Spleen (tissue), 11 donors: ENCODE measurements at regions not wholly inside any gene's neighbourhood (a gene's known extent, or its start where the extent isn't known, plus 50 kb on each side); places are given as distances from the start of the nearest gene placed in this dataset.

Experiments
- DNase-seq: peaks from one replicate; pipeline ENCODE4 v3.0.0-alpha.2; 2020
- H3K27ac ChIP-seq, 8 donors: fragments of 200-600 bp; sonication (generic) in 7 of 8; 1 replicate in 4 of 8; 2 replicates in 4 of 8; pipeline versions ENCODE4 v1.5.0 to v1.8.0; 2016 to 2021; ENCODE audit warnings: inconsistent platforms in 4 of 8, mild to moderate bottlenecking in 4 of 8, moderate library complexity in 1 of 8
- H3K27me3 ChIP-seq, 7 donors: fragments of 200-600 bp; sonication (generic) in 6 of 7; replicated peaks in 1 of 7; 1 replicate in 4 of 7; 2 replicates in 3 of 7; pipeline versions ENCODE4 v1.5.0 to v1.8.0; 2016 to 2021; ENCODE audit warnings: inconsistent platforms in 3 of 7, mild to moderate bottlenecking in 1 of 7
- H3K36me3 ChIP-seq, 6 donors: fragments of 200-600 bp; sonication (generic) in 5 of 6; 1 replicate in 4 of 6; 2 replicates in 2 of 6; pipeline versions ENCODE4 v1.5.0 to v1.8.0; 2016 to 2021; ENCODE audit warnings: inconsistent platforms in 2 of 6
- H3K4me1 ChIP-seq, 6 donors: fragments of 200-600 bp; sonication (generic) in 5 of 6; 1 replicate in 3 of 6; 2 replicates in 3 of 6; pipeline versions ENCODE4 v1.5.0 to v1.8.0; 2016 to 2021; ENCODE audit warnings: inconsistent platforms in 3 of 6
- H3K4me3 ChIP-seq, 8 donors: fragments of 200-600 bp; sonication (generic) in 7 of 8; 1 replicate in 4 of 8; 2 replicates in 4 of 8; pipeline versions ENCODE4 v1.5.0 to v1.8.0; 2016 to 2021; ENCODE audit warnings: inconsistent platforms in 4 of 8, mild to moderate bottlenecking in 4 of 8, moderate library complexity in 2 of 8
- H3K9me3 ChIP-seq, 8 donors: fragments of 200-600 bp; sonication (generic) in 7 of 8; 1 replicate in 4 of 8; 2 replicates in 4 of 8; pipeline versions ENCODE4 v1.5.0 to v1.8.0; 2016 to 2021; ENCODE audit warnings: inconsistent platforms in 4 of 8
- POLR2A ChIP-seq, 3 donors: fragments of 450-650 bp; IDR thresholded peaks; one replicate each; pipeline ENCODE4 v1.5.1; 2017; ENCODE audit warnings: antibody characterized with exemption in 3 of 3, mild to moderate bottlenecking in 1 of 3
- POLR2AphosphoS5 ChIP-seq, 3 donors: sonication (generic); formaldehyde crosslinking; IDR thresholded peaks; one replicate each; pipeline ENCODE4 v1.5.1; 2017; ENCODE audit warnings: antibody characterized with exemption in 3 of 3
- WGBS, 5 donors: extraction: QIAGEN DNeasy Blood & Tissue Kit in 3 of 5; methylation state at CpG; one replicate each; pipeline versions ENCODE4 v1.1.5 to v1.1.7; 2013 to 2018; 5-methylcytosine and 5-hydroxymethylcytosine counted together
- intact Hi-C: fragments of 100-400 bp; cut with DNase I; formaldehyde crosslinking; loops from one replicate; pipeline ENCODE4 v1.15.0; 2023; ENCODE audit warnings: low total_unique reads
- TF ChIP-seq, protein P1 (sequence below), 11 experiments: fragments of 200-600 bp in 7 of 11; fragments of 450-650 bp in 4 of 11; sonication (generic) in 4 of 11; IDR thresholded peaks in 8 of 11; conservative IDR thresholded peaks in 3 of 11; 1 replicate in 7 of 11; 2 replicates in 4 of 11; pipeline versions ENCODE4 v1.4.0 to v1.8.0; 2016 to 2021; ENCODE audit warnings: antibody characterized with exemption in 11 of 11, inconsistent platforms in 4 of 11, mild to moderate bottlenecking in 1 of 11
- donor health status: healthy with polysubstance abuse.
- donor health status: DM: no; HTN: no; CAD: no; lungs with moderate emphysema.
- donor health status: DM: no; HTN: no; CAD: no.
- donor health status: Bipolar disorder and iron deficiency.
- donor health status: healthy.
- donor health status: DM: no; HTN: no; CAD: no.
- donor health status: DM: yes; HTN: yes; CAD: no.

DNA sequence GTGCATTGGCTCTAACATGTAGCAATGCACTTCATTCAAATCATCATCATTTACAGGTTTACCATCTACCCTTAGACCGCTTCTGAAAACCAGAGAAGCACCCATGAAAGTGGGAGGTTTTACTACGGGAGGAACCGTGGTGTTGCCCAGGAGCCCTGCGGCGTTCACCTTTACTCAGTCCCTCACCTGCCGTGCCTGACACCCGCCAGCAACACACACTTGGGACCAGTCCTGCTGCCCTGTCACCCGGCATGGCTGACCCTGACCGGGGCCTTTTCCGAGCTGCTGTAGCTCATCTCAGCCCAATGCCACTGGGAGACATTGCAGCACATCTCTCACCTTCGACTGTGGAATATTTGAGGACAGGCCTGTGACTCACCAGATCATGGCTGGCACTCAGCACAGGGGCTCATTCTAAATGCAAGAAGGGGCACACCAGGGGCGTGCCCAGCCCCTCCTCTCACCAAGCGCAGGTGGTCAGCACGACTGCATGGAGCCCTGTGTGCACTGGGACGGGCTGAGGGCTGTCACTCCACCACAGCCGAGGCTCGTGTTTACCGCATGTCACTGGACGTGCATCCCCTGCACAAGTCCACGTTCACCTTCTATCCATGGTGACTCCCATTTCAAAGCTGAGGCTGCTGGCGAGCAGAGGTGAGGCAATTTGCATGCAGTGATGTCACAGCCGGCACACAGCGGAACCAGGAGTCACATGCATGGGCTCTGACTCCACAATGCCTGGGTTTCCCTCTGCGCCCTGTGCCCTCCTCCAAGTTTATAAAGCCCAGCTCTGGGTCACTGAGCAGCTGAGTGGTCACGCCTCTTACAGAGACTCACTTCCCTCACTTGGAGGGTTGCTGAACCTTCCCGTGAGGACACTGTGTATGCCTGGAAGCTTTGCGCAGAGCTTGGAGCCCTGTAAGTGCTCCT is 76.7 kb upstream of the SNTG2 start:
- H3K36me3 ChIP-seq: no peaks in the 10 kb centered on the region
- H3K27ac ChIP-seq: no peak overlapping the region
- H3K4me1 ChIP-seq: no peaks in the 10 kb centered on the region
- no peak for DNase-seq
- no peaks in the 10 kb centered on the region for H3K9me3 ChIP-seq
- 80 to 89% (median 87%) methylated on average over 18 to 27 of the region's 27 CpGs for WGBS, 5 donors
- no peak for TF ChIP-seq POLR2AphosphoS5 (IDR thresholded peaks at IDR 0.05)
- H3K27me3 ChIP-seq: peaks cover 0 to 45% (median 0%) of the 10 kb centered on the region in 7 donors
- no peak overlapping the region for H3K4me3 ChIP-seq
- intact Hi-C loops: no loop called here

DNA sequence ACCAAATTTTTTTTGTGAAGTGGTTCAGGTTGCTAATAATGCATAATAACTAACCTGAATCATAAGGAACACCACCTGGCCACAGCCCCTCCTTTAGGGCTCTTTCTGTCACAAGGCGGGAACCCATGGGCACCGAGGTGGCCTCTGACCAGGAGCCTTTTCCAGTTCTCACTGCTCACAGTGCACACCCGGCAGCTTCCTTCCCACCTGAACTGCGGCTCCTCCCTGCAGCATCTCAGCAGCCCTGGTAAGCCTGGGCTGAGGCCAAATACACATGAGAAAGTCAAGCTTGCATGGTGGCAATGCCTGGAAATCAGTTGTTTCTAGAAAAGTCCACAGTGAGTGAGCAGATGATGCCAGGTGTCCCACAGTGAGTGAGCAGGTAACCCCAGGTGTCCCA is 77.6 kb upstream of the SNTG2 start:
- H3K4me3 ChIP-seq: no peak overlapping the region
- no peak overlapping the region for H3K27ac ChIP-seq
- H3K9me3 ChIP-seq: no peaks in the 10 kb centered on the region
- no peak for DNase-seq
- H3K27me3 ChIP-seq: peaks cover 0 to 45% (median 0%) of the 10 kb centered on the region in 7 donors
- no peaks in the 10 kb centered on the region for H3K4me1 ChIP-seq
- 74 to 90% (median 86%) methylated on average over 4 of the region's 4 CpGs for WGBS, 5 donors
- TF ChIP-seq POLR2A (IDR thresholded peaks at IDR 0.05) (no peak), POLR2AphosphoS5 (IDR thresholded peaks at IDR 0.05) (no peak)
- TF ChIP-seq, protein P1, sequence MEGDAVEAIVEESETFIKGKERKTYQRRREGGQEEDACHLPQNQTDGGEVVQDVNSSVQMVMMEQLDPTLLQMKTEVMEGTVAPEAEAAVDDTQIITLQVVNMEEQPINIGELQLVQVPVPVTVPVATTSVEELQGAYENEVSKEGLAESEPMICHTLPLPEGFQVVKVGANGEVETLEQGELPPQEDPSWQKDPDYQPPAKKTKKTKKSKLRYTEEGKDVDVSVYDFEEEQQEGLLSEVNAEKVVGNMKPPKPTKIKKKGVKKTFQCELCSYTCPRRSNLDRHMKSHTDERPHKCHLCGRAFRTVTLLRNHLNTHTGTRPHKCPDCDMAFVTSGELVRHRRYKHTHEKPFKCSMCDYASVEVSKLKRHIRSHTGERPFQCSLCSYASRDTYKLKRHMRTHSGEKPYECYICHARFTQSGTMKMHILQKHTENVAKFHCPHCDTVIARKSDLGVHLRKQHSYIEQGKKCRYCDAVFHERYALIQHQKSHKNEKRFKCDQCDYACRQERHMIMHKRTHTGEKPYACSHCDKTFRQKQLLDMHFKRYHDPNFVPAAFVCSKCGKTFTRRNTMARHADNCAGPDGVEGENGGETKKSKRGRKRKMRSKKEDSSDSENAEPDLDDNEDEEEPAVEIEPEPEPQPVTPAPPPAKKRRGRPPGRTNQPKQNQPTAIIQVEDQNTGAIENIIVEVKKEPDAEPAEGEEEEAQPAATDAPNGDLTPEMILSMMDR (IDR thresholded peaks at IDR 0.05 in 8 of 11, conservative IDR thresholded peaks at IDR 0.05 in 3 of 11): no peak
- no peaks in the 10 kb centered on the region for H3K36me3 ChIP-seq
- intact Hi-C loops: no loop called here

DNA sequence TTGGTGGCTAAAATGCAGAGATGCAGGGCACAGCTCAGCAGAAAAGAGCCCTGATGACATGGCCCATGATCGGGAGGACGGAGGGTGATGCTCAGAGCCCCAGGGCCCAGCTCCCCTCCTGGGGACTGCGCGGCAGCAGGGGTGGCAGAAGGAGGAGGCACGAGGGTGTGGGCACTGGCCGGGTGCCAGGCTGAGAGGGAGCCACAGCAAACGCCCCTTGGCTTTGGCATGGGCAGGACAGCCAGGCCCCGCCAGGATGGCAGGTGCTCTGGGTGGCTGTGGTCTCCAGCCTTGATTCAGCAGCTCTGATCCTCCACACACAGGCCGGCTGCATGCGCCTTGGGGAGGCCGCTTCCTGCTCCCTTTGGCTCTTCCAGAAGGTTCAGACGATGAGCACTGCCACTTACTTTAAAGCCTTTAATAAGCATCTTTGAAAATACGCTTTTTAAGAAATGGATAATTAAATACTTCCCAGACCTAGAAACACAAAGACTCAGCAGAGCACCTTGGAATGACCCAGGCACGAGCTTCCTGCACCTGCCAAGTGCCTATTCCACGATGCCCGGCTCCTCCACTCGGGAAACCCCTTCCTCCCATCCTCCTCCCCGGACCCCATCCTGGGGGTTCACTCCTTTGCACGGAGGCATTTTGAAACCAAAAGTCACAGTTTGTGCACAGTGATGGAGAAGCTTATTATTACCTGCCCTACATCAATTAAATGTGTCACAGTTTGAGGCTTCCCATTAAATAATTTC is 78.5 kb upstream of the SNTG2 start:
- Histone ChIP-seq H3K4me1 (no peaks in the 10 kb centered on the region), H3K4me3 (no peak overlapping the region), H3K27me3 (peaks cover 0 to 45% (median 0%) of the 10 kb centered on the region in 7 donors), H3K36me3 (no peaks in the 10 kb centered on the region), H3K9me3 (no peaks in the 10 kb centered on the region), H3K27ac (no peak overlapping the region)
- TF ChIP-seq POLR2AphosphoS5 (IDR thresholded peaks at IDR 0.05) (no peak), POLR2A (IDR thresholded peaks at IDR 0.05) (no peak)
- TF ChIP-seq, protein P1 (IDR thresholded peaks at IDR 0.05 in 8 of 11, conservative IDR thresholded peaks at IDR 0.05 in 3 of 11): no peak
- 70 to 78% (median 78%) methylated on average over 18 to 19 of the region's 19 CpGs for WGBS, 5 donors
- intact Hi-C loops: no loop called here
- no peak for DNase-seq

DNA sequence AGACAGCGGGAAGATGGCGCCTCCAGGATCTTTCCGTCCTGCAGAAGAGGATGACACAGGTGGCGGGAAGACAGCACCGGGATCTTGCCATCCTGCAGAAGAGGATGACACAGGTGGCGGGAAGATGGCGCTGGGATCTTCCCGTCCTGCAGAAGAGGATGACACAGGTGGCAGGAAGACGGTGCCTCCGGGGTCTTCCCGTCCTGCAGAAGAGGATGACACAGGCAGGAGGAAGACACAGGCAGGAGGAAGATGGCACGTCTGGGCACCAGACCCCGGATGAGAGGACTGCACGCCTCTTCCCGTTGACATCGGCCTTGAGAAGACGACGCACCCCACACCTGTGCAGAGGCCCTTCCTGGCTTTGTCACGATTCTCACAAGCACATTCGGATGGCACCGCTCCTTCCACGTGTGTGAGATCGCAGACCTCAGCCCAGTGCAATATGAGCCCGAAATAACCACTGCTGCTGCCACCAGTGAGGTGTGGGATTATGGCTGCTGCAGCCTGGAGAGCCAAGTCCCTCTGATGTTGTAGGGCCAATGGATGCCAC is 79.4 kb upstream of the SNTG2 start:
- TF ChIP-seq, protein P1 (IDR thresholded peaks at IDR 0.05 in 8 of 11, conservative IDR thresholded peaks at IDR 0.05 in 3 of 11): no peak
- TF ChIP-seq POLR2AphosphoS5 (IDR thresholded peaks at IDR 0.05): no peak
- TF ChIP-seq POLR2A (IDR thresholded peaks at IDR 0.05): no peak
- Histone ChIP-seq H3K27ac (no peak overlapping the region), H3K9me3 (no peaks in the 10 kb centered on the region), H3K4me3 (no peak overlapping the region), H3K36me3 (no peaks in the 10 kb centered on the region), H3K4me1 (no peaks in the 10 kb centered on the region), H3K27me3 (peaks cover 0 to 53% (median 0%) of the 10 kb centered on the region in 7 donors)
- intact Hi-C loops: no loop called here
- DNase-seq: no peak
- WGBS, 5 donors: 83 to 88% (median 85%) methylated on average over 22 to 24 of the region's 24 CpGs
